ENCODE measurements at regions not wholly inside any gene's neighbourhood (a gene's known extent, or its start where the extent isn't known, plus 50 kb on each side); places are given as distances from the start of the nearest gene placed in this dataset.

DNA sequence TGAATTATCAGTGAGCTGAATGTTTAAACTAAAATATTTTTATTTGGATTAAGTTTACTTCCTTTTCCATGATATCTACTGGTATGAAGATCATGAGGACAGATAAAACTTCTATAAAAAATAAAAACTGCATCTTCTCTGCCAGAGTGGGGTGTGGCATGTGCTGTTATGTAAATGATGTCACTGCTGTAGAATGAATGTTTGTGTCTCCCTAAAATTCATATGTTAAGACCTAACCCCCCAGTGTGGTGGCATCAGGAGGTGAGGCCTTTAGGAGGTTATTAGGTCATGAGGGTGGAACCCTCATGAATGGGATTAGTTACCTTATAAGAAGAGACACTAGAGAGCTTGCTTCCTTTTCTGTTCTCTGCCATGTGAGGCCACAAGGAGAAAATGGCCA is 178.7 kb upstream of the DPH6 start:
- DNase-seq (ENCODE audit: low spot score) = no peak

DNA sequence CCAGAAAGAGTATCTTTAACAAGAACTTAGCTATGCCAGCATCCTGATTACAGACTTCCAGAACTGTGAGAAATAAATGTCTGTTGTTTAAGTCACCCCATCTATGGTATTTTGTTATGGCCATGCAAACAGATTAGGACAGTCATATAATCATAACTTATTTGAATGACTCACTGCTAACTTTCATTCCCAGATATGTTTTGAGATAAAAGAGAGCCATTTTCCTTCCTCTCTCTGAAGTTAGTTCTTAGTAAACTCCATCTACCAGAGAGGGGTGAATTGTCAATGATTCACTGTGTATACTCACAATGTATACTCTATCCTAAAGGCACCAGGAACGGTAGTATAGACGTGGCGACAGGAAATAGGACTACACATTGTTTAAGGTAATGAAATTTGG is 179.4 kb upstream of the DPH6 start:
- DNase-seq (ENCODE audit: low spot score) = peak; percentile 16

DNA sequence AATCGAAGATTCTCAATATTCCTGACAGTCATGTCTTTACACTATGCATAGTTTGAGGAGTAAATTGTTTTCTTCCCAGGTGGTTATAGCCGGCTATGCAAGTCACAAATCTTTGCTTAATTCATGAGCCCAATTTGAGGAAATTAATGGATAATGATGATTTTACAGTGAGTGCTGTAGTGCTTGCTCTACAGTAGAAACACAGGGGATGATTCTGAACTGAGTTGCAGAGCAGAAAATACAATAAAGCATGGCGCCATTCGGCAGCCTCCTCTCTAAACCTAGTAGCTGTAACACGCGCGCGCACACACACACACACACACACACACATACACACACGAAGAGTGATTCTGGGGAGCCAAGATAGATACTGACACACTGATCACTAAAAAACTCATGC is 181.7 kb upstream of the DPH6 start:
- DNase-seq (ENCODE audit: low spot score) = no peak

DNA sequence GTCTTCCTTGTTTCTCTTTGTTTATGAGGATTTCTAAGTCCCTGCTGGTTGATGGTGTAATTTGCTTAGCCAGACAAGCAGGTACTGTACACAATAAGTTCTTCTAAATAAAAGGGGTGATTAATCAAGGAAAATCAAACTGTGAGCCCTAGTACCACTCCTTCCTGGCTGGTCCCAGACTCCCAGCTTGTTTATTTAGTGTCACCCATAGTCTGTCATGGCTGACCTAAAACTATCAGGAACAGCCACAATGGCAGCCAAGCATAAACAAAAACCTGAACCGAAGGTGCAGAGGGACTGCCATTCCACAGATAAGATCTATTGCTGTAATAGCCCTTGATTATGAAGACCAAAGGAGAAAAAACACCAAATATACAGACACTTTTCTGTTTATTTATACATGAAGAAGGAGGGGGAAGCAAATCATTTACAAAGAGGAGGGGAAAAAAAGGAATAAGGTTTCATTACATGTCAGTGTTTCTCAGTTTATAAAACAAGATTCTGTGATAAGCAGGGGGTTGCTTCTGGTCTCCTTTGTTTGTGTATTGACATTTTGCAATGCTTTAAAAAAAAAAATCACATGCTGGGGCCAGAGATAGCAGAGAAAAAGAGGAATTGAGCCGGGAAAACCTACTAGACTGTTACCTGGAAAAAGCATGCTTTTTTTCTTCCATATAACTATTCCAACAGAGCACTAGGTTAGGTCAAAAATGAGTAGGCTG is 182.4 kb upstream of the DPH6 start:
- DNase-seq (ENCODE audit: low spot score) = peak; percentile 14

DNA sequence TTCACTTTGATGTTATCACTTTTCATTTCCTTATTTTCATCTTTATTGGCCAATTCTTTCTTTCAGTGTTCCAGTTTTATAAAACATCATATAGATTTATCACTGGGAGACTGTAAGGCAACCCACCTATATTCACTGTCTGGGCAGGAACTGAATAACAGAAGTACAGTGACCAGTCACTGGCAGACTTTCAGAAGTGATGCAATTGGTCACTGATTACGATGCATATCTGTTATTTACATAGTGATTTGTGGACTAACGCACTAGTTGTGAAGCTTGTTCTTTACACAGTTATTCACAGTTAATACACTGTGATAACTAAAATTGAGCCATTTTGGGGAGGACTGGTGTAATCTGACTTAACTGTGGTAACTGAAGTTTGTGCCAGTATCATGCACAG is 190.2 kb upstream of the DPH6 start:
- DNase-seq (ENCODE audit: low spot score) = peak; percentile 32

DNA sequence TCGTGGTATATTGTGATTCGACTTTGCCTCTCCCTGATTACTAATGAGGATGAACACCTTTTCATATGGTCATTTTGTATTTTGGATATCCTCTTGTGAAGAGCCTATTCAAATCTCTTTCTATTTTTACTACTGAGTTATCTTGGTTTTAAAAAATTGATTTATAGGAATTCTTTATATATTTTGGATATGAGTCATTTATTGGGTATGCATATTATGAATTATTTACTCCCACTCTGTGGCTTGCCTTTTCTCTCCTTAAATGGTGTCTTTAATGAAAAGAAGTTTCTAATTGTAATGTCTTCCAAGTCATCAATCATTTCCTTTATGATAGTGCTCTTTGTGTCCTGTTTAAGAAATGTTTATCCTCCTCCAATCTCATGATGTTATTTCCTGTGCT is 191.5 kb upstream of the DPH6 start:
- DNase-seq (ENCODE audit: low spot score) = no peak

DNA sequence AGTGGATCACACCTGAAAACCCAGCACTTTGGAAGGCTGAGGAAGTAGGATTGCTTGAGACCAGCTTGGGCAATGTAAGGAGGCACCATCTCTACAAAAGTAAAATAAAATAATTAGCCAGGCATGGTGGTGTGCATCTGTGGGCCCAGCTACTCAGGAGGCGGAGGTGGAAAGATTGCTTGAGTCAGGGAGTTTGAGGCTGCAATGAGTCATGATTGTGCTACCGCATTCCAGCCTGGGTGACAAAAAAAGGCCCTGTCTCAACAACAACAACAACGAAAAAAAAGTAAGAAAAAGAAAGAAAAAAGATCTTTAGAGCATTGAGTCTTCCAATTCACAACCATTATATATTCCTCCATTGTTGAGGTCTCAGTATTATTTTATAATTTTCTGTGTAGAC is 192.4 kb upstream of the DPH6 start:
- no peak for DNase-seq (ENCODE audit: low spot score)

DNA sequence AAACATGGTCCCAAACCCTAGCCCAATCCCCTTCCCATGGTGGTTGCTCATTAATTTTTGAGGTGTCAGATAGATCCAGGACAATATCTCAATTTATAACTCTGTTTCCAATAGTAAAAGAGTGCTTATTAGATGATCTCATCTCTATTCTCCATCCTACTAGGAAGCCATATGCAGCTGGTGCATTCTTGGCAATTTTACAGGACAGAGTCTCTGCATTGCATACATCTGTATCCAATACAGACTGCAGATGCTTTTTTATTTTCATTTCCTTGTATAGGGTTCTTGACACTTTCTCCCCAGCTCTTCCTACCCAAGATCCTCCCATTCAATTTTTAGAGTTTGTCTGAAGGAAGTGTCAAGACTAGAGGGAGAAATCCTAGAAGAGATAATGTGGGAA is 194.8 kb upstream of the DPH6 start:
- no peak for DNase-seq (ENCODE audit: low spot score)

DNA sequence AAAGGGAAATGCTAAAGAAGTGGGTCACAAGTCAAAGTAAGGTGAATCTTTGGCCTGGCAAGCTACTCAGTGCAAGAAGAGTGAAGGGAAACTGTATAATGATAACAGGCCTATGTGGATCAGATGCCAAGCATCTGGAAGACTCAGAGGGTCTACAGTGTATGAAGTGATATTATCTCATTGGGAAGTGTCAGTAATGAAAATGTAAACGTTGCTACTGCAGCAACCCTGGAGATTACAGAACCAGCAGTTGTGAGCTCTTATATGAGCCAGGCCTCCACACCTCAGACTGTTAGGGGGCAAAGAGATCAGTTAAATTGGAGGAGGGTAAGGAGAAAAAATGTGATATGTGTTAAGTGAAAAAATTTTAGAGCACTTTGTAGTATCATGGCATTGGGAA is 195.4 kb upstream of the DPH6 start:
- no peak for DNase-seq (ENCODE audit: low spot score)

DNA sequence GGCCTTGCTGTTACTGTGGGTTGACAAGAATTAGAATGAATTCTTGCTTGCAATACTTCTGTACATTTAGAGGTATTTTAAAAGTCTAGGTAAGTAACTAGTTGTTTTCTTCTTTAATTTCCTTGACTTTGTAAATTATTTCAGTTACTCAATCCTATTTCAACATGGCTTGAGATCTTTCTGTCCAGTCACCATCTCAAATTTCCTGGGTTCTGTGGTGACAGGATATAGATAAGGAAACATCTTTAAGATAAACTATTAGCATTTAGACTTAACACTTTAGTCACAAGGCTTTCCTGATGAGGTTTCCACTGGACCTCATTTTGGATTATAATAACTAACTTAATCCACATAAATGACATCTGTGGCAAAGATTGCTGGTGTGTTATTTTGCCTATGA is 195.9 kb upstream of the DPH6 start:
- no peak for DNase-seq (ENCODE audit: low spot score)

DNA sequence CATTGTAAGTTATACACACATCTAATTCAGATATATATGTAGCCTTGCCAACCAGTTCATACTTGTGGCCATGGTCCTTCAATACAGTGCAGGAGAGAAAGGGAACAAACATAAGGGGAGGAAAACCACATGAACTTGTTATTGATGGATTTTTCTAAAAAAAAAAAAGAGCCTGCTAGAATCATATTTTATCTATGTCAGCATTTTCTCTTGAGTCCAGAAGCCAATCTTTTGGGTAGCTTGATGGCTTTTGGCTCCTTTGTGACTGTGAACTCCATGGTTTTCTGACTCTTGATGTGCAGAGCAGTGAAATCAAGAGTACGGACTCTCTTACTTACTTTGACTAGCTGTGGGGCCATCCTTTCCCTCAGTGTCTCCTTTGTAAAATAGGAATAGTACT is 197.4 kb upstream of the DPH6 start:
- DNase-seq (ENCODE audit: low spot score) = no peak

DNA sequence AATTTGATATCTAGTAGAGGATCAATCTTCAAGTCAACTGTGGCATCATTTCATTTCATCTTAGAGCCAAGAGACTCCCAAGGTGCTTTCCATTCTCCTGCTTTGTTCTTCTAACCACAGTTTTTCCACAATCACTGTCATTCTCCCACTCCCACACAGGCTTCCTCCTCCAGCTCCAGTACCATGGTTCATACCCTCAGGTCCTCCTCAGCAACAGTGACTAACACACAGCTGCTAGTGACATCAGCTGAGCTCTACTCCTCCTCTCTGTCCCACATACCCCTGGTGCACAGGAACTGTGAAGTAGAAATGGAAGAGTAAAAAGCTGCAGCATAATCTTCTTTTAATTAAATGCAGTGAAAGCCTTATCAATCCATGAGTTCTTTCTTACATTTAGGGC is 200.2 kb upstream of the DPH6 start:
- no peak for DNase-seq (ENCODE audit: low spot score)

DNA sequence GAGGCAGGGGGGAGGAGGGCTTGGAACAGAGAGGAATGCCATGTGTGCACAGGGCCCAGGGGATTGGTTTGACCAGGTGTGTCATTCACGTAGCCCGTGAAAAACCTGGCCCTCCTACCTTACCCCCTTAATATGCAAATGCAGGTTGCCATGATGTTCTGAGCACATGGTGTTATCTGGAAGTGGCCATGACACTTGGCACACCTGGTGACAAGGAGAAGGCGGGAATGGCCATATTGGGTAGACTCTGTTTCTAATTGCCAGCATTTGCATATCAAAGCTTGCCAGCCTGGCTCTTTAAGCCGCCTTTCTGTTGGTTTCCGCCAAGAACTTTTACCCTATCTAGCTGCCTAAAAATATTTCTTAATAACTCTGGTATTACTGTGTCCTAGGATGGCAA is 202.1 kb upstream of the DPH6 start:
- DNase-seq (ENCODE audit: low spot score) = no peak

DNA sequence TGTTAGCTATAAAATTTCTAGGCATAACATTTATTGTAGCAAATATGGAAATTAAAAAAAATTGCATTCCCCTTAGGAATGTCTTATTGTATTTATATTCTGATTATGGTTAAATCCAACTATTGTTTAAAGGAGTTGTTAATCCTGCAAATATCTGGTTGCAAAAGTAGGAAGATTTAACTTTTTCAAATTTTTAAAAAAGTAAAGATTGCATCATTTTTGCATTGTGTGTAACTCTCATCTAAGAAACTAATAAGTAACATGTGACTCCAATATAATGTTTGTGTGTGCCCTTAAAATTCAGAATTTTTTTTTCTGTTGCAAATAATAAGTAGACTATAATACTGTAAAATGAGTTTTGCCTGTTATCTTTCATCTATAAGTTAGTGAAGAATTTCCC is 204.1 kb upstream of the DPH6 start:
- no peak for DNase-seq (ENCODE audit: low spot score)

DNA sequence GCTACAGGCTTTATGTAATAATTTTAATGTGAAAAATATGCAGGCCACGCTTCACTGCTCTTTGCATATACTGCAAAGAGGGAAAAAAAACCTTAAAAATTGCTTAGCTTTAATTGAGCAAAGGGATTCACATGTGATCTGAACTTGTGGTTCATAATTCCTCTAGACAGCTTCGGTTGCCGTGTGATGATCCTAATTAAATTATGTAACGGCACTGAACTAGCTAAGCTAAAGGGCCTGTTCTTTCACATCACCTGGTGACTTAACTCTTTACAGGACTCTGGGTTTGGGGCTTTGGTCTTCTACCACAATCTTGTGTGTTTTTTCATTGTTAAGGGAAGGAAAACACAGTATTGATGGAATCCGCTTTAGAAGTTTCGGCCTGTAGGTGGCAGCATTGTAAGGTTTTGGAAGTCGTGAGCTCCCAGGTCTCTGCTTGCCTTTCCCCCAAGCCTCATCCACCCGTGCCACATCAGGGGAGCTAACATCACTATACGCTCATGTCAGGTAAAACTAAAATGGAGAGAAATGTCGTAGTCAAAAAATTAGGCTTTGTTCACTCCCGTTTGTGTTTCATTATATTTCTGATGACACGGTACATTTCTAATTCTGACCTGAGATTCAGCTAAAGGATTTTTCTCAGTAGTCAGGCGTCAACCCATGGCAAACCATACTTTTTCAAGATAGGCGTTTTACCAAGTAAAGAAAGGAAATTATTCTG is 205.6 kb upstream of the DPH6 start:
- DNase-seq (ENCODE audit: low spot score) = peak; percentile 86

DNA sequence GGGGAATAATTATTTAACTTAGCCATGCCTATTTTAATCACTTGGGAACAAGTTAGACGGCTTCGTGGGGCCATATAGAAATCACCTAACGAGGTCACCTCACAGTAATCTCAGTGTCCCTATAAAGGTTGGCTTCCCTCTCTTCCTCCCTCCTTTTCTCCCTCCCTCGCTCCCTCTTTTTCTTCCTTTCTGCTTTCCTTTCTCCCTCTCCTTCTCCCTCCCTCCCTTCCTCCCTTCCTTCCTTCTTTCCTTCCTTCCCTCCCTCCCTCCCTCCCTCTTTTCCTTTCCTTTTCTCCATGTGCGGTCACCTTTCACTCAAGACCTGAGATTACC is 206.1 kb upstream of the DPH6 start:
- no peak for DNase-seq (ENCODE audit: low spot score)

DNA sequence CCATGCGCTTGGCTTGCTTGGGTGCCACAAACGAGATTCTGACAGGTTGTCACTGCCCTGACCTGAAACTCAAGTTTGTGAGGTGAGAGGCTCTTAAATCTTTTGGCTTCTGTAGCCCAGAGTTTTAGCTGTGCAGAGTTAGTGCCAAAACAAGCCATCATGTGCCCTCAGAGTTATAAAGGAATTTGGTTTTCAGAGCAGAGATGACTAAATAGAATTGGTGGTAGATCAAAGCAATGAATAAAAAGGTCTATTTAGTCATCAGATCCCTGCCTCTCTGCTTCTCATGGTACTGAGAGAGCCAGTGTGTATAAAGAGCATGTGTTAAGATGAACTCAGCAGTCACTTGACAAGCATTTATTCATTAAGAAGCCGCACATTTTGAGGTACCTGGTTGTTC is 207.5 kb upstream of the DPH6 start:
- DNase-seq (ENCODE audit: low spot score) = no peak

DNA sequence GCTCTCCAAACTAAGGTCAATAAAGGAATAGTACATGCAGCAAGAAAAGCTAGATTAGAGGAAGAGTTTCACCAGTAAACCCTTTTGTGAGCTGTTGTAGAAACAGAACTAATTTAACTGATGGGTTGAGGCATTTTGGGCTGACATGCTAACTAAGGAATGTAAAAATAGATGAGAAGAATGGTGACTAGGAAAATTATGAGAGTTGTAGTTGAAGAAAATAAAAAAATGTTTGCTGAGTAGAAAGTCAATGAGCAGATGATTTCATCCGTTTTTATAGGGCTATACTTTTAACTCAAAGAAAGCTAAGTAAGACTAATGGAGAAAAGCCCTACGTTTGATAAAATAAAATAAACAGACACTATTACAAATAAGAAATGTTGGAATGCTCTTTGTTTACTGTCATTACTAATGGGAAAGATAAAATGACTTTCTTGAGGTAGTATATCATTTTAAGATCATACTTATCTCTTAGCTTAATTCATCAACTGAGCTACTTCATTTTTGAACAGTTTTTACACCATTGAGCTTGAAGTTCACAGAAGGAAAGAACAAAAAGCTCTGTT is 209.4 kb upstream of the DPH6 start:
- no peak for DNase-seq (ENCODE audit: low spot score)

DNA sequence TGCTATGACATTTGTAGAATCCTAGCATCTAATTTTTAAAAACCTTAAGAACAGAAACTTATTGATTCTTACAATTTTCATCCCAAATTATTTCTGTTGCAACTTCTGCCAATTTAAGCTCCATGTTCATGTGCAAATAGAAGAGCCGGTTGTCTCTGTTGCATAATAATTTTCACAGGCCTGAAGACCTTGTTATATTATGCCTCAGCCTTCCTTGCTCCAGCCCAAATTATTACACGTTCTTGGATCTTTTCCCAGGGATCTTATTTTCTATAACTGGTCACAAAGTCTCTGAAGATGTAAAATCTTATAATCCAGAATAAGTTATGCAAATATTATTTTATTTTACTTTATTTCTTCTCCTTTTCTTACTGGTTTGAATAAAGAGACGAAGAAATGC is 210.7 kb upstream of the DPH6 start:
- DNase-seq (ENCODE audit: low spot score) = no peak

DNA sequence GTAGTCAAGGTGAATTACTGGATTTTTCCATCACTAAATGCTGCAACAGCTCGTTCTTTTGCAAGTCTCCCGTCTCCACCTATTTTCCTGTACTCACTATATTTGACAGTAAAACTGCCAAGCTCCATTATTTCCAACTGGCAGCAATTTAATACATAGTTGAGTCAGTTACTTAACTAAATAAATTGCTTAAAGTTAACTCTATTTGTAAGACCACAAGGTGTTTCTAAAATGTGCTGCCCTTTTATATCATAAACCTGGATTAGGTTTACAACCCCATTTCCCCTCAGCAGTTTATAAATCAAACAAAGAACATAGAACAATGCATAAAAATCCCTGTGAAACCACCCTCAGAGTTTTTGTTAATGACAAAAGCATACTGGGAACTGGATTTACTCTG is 211.4 kb upstream of the DPH6 start:
- DNase-seq (ENCODE audit: low spot score) = no peak

DNA sequence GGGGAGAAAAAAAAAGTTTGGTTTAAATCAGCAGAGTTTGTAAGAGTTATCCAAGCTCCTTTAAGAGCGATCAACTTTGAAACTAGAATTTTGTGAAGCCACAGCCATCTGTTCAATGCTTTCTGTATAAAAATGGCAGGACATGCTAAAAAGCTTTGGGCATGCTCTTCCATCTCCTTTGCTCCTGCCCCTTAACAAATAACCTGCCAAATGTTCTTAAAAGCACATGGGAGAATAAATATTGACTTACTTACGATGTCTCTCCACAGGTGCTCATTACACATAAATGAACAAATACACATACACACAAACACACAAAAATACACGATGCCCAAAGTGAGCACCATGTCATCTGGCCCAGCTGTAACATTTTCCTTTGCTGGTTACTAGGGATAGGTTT is 211.8 kb upstream of the DPH6 start:
- DNase-seq (ENCODE audit: low spot score) = no peak

DNA sequence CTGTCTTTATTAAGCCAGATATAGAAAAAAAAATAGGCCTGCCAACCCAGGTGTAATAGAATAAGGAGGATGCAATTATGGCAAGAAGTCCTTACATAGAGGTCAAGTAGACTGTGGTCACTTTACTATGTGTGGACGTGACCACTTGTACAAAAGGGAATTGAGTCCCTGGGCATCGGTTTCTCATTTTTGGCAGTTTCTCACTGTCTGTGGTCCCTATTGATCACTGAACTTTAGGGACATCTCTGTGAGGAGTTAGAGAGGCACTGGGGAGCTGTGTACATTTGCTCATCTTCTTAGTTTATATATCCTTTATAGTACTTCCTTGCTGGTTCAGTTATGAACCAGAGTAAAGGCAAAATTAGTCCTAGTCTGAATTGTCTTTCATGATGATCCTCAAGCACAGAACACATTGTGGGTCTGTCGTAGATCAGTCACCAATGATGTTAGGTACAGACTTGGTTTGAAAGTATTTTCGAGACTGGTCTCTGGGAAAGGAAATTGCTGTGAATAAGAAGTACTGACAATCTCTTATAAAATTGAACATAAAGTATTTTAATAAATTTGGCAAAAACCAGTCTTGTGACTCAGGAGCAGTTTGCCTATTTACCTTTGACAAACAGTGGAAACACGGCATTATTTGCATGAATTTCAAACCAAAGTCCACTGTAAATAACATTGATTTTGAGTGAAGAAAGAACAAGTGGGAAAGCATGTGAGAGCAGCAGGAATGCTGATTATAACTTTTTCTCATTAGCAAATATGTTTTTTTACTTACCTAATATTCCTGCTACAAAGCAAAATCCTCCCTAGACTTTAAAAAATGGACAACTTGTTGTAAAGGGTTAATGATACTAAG is 218.9 kb upstream of the DPH6 start:
- no peak for DNase-seq (ENCODE audit: low spot score)

DNA sequence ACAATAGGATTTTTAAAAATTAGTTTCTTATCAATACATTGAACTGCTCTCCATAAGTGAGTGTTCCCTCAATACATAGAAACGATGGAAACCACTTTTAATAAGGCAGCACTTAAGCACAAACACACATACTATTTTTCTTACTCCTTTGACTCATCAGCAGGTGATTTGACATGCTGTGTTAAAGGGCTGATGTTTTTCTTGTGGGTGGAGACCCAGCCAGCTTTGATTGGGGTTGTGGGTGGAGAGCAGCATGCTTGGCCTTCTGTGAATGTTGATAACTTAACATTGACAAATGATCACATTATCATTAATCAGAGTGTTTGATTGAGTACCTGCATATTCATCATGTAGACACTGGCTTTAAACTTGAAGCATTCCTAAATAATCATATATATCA is 223.0 kb upstream of the DPH6 start:
- no peak for DNase-seq (ENCODE audit: low spot score)
